ENCODE measurements at regions not wholly inside any gene's neighbourhood (a gene's known extent, or its start where the extent isn't known, plus 50 kb on each side); places are given as distances from the start of the nearest gene placed in this dataset.
"Not testable (repeated sequence)": the region's sequence is repeated elsewhere in the genome, so short reads cannot be mapped to it uniquely, and the experiment has no call there.

DNA sequence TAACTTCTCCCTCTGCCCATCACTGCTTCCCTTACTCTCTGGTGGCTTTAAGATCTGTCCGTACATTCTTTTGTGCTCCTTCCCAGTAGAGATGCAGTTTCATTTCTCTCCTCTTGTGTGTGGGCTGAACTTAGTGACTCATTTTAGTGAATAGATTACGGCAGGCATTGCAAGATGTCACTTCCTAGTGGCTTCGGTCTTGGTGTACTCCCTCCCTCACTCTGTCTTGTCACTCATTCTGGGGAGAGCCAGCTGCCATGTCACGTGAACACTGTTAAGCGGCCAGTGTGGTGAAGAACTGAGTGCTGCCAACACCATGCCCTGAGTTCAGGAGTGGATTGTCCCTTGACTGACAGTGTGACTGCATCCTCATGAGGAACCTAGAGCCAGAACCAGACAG is 115.9 kb downstream of the OTOR start:
- Histone ChIP-seq H3K4me1 (no peaks in the 10 kb centered on the region), H3K27ac (no peak overlapping the region), H3K27me3 (no peaks in the 10 kb centered on the region), H3K36me3 (no peaks in the 10 kb centered on the region), H3K4me3 (no peak overlapping the region), H3K9me3 (no peaks in the 10 kb centered on the region)
- no peak for DNase-seq
- intact Hi-C loops (cut with DNase I; ENCODE audit: low total_unique reads), result no loop called here
- TF ChIP-seq, protein P1, sequence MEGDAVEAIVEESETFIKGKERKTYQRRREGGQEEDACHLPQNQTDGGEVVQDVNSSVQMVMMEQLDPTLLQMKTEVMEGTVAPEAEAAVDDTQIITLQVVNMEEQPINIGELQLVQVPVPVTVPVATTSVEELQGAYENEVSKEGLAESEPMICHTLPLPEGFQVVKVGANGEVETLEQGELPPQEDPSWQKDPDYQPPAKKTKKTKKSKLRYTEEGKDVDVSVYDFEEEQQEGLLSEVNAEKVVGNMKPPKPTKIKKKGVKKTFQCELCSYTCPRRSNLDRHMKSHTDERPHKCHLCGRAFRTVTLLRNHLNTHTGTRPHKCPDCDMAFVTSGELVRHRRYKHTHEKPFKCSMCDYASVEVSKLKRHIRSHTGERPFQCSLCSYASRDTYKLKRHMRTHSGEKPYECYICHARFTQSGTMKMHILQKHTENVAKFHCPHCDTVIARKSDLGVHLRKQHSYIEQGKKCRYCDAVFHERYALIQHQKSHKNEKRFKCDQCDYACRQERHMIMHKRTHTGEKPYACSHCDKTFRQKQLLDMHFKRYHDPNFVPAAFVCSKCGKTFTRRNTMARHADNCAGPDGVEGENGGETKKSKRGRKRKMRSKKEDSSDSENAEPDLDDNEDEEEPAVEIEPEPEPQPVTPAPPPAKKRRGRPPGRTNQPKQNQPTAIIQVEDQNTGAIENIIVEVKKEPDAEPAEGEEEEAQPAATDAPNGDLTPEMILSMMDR (IDR thresholded peaks at IDR 0.05), result no peak

DNA sequence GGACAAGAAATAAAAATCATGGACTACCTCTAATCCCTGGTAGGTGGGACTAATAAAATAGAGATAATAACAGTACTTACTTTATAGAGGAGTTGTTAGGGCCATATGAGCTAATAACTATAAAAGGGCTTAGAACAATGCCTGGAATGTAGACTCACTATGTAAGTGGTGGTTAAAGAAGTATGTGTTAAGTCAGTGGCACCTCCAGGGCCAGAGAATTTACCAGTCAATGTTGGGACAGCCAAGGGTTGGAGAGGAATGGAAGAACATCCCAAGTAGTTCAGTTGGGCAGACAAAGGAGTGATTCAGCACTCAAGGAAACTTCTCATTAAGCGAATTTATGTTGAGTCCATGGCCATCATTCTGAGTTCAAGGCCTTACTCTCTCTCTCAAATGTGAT is 116.8 kb downstream of the OTOR start:
- Histone ChIP-seq H3K36me3 (no peaks in the 10 kb centered on the region), H3K4me3 (no peak overlapping the region), H3K27ac (no peak overlapping the region), H3K9me3 (no peaks in the 10 kb centered on the region), H3K27me3 (no peaks in the 10 kb centered on the region), H3K4me1 (no peaks in the 10 kb centered on the region)
- intact Hi-C loops (cut with DNase I; ENCODE audit: low total_unique reads), result no loop called here
- DNase-seq, result no peak
- TF ChIP-seq, protein P1 (IDR thresholded peaks at IDR 0.05), result no peak

DNA sequence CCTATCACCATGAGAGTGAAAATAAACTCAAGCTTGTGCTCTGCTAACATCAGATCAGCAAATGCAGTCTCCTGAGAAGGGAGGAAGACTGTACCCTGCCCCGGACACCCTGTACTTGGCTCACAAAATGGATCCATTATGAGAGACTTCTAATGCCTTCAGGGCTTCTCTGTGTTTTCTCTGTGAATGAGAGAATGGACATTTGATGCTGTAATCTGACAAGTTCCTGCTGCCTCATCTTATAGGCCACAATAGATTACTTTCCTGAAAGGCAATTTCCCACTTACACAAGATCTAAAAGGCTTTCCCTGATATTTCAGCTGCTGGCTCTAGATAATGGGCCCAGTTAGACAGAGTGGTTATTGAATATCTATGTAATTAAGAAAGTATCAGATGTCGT is 117.2 kb downstream of the OTOR start:
- no peak for DNase-seq
- intact Hi-C loops (cut with DNase I; ENCODE audit: low total_unique reads), result no loop called here
- no peaks in the 10 kb centered on the region for H3K27me3 ChIP-seq
- H3K4me3 ChIP-seq, result no peak overlapping the region
- no peaks in the 10 kb centered on the region for H3K9me3 ChIP-seq
- H3K4me1 ChIP-seq, result no peaks in the 10 kb centered on the region
- TF ChIP-seq, protein P1 (IDR thresholded peaks at IDR 0.05), result no peak
- no peak overlapping the region for H3K27ac ChIP-seq
- no peaks in the 10 kb centered on the region for H3K36me3 ChIP-seq

DNA sequence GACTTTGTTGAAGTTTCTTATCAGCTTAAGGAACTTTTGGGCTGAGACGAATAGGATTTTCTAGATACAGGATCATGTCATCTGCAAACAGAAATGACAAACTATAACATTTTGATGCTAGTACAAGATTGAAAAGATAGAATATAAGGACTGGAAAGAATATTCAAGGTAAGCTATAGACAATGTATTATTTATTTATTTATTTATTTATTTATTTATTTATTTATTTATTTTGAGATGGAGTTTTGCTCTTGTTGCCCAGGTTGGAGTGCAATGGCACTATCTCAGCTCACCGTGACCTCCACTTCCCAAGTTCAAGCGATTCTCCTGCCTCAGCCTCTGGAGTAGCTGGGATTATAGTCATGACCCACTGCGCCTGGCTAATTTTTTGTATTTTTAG is 125.0 kb downstream of the OTOR start:
- H3K27ac ChIP-seq; H3K36me3 ChIP-seq; H3K4me1 ChIP-seq; H3K27me3 ChIP-seq; DNase-seq; H3K9me3 ChIP-seq; intact Hi-C loops (cut with DNase I; ENCODE audit: low total_unique reads); H3K4me3 ChIP-seq: not testable (repeated sequence)

DNA sequence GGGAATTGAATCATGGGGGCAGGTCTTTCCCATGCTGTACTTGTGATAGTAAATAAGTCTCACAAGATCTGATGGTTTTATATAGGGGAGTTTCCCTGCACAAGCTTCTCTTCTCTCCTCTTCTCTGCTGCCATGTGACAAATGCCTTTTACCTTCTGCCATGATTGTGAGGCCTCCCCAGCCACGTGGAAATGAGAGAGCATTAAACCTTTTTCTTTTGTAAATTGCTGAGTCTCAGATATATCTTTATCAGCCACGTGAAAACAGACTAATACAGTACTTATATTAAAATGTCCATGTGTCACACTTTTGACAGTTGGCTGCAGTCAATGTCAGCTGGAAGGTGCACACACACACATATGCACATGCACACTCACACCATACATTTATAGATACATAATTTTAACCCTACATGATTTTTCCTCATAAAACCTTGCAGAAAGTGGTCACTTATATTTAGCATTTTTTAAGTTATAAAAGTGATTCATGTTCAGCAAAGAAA is 128.9 kb downstream of the OTOR start:
- no peak for DNase-seq
- Histone ChIP-seq H3K4me1 (no peaks in the 10 kb centered on the region), H3K4me3 (no peak overlapping the region), H3K27ac (no peak overlapping the region), H3K27me3 (no peaks in the 10 kb centered on the region), H3K9me3 (no peaks in the 10 kb centered on the region), H3K36me3 (no peaks in the 10 kb centered on the region)
- TF ChIP-seq, protein P1 (IDR thresholded peaks at IDR 0.05), result no peak
- intact Hi-C loops (cut with DNase I; ENCODE audit: low total_unique reads), result no loop called here

DNA sequence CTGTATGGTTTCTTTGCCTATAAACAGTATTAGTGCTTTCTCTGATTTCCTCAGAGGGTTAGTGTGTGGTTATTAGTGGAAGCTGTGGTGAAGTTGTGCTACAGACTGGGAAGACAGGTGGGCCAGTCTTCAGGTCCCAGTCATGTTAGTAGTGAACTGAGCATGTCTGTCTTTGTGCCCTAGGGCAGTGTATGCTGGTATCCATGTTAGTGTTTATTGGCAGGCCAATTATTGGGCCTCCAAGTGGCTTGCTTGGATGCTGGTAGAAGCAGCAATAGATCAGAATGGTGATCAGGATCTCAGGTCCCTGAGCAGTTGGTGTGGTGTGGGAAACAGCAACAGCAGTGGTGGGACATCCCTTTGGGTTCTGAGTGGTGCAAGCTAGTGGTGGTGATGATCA is 137.6 kb downstream of the OTOR start:
- TF ChIP-seq, protein P1 (IDR thresholded peaks at IDR 0.05), result no peak
- DNase-seq, result no peak
- Histone ChIP-seq H3K9me3 (peaks cover 0 to 4% (median 0%) of the 10 kb centered on the region in 3 donors), H3K27ac (no peak overlapping the region), H3K36me3 (no peaks in the 10 kb centered on the region), H3K4me3 (no peak overlapping the region), H3K4me1 (no peaks in the 10 kb centered on the region), H3K27me3 (no peaks in the 10 kb centered on the region)
- intact Hi-C loops (cut with DNase I; ENCODE audit: low total_unique reads), result no loop called here
